ENCODE measurements at regions not wholly inside any gene's neighbourhood (a gene's known extent, or its start where the extent isn't known, plus 50 kb on each side); places are given as distances from the start of the nearest gene placed in this dataset.

DNA sequence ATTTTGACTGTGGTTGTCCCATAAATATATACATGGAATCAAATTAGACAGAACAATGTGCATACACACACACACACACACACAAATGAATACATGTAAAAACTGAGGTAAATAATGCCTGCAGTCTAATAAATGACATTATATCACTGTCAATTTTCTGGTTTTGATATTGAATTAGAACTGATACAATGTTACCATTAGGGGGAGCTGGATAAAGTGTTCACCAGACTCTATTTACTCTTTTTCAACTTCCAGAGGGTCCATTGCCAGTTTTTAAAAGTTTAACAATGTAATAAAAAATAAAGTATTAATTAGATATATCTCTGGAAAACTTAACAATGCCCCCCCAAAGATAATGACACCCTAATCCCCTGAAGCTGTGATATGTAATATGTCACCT lies 1666.8 kb upstream of the TMEFF2 start:
- TF ChIP-seq, protein P1, sequence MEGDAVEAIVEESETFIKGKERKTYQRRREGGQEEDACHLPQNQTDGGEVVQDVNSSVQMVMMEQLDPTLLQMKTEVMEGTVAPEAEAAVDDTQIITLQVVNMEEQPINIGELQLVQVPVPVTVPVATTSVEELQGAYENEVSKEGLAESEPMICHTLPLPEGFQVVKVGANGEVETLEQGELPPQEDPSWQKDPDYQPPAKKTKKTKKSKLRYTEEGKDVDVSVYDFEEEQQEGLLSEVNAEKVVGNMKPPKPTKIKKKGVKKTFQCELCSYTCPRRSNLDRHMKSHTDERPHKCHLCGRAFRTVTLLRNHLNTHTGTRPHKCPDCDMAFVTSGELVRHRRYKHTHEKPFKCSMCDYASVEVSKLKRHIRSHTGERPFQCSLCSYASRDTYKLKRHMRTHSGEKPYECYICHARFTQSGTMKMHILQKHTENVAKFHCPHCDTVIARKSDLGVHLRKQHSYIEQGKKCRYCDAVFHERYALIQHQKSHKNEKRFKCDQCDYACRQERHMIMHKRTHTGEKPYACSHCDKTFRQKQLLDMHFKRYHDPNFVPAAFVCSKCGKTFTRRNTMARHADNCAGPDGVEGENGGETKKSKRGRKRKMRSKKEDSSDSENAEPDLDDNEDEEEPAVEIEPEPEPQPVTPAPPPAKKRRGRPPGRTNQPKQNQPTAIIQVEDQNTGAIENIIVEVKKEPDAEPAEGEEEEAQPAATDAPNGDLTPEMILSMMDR (conservative IDR thresholded peaks at IDR 0.05; ENCODE audit: low read depth, low read length), result peak; percentile 47; the same call in 1 of the 2 replicates
- TF ChIP-seq EZH2 (IDR thresholded peaks at IDR 0.05; ENCODE audit: low read length, unreplicated experiment) (no peak), EZH2phosphoT487 (IDR thresholded peaks at IDR 0.05; ENCODE audit: borderline replicate concordance, low read length) (no peak)
